NCI-H748 (cell line): ENCODE measurements at regions not wholly inside any gene's neighbourhood (a gene's known extent, or its start where the extent isn't known, plus 50 kb on each side); places are given as distances from the start of the nearest gene placed in this dataset.
A peak's percentile ranks its signal among the peaks of the same experiment; 100 is the strongest.

Experiments used
- DNase-seq: peaks from one replicate; lab custom pipeline; 2025; ENCODE audit not compliant: unreplicated experiment; lab: John Stamatoyannopoulos, UW

DNA sequence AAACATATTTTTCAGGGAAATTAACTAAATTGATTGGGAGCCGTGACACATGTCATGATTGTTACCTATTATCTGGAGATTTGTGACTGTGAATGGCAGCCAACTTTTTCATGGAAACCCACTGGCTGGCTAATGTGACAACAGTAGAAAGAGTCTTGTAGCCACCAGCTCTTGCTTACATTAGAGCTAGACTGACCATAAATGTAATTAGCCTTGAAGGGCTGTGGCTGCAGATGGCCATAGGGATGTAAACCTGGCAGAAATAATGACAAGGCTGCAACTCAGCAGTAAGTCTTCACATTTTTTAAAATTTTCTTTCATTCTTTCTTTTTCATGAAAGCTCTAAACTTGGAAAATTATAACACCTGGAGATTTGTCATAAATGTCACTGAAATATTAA is 168.2 kb upstream of the ROBO2 start:
- DNase-seq: peak; percentile 45

DNA sequence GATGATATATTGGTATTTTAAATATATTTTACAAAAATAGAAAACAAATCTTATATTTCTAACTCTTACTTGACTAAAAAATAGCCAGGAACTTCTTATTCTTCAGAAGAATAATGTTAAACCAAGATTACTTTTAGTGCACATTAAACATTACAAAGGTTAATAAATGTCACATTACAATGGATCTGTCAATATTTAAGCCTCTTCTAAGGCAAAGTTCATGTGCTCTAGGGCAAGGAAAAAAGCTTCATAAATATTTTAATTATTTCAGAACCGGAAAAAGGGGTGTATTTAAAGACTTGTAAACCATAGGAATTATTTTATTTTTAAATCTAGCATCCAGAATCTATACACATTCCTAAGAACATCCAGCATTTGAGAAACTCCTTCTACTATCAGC is 166.9 kb upstream of the ROBO2 start:
- no peak for DNase-seq

DNA sequence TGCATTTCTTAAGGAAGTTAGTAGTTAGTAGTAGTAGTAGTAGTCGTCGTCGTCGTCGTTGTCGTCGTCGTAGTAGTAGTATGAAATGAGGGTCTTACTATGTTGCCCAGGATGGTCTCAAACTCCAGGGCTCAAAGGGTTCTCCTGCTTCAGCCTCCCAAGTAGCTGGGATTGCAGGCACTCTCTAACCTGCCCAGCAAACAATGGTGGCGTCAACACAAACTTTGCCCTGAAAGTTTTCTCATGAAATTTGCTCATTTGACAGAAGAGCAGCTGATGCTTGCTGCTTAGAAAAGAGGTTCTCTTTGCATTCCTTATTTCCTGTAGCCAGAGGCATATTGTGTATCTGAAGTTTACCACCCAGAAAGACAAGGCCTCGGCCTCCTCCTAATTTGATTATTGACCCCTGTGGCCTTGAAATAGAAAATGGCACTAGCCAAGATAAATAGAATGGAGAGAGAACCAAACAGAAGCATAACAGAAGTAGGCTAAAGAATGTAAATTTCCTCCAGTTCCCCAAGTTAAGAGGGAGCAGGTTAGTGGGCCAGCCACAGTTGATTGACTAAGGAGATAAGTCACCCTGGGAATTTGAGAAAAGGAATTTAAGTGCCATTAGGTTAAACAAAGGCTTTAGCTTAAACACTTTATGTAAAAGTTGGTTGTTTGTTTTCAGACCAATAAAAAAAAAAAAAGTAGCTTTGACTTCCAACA is 166.2 kb upstream of the ROBO2 start:
- DNase-seq: no peak

DNA sequence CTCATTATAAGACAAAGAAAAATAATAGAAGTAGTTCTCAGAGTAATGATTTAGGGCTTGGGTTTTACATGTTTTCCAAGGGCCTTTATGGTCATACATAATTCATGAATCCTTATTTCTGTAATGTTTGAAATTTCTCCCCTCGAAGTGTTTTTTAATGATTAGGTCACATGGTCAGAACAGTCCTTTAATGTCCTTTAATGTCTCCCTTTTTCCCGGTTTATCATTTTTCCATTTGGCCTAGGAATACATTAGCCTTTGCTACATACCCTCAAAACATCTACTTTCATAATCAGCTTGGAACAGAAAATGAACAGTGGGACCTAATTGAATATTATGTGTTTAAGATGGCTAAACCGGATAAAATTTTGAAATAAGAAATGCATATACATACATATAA is 159.9 kb upstream of the ROBO2 start:
- no peak for DNase-seq

DNA sequence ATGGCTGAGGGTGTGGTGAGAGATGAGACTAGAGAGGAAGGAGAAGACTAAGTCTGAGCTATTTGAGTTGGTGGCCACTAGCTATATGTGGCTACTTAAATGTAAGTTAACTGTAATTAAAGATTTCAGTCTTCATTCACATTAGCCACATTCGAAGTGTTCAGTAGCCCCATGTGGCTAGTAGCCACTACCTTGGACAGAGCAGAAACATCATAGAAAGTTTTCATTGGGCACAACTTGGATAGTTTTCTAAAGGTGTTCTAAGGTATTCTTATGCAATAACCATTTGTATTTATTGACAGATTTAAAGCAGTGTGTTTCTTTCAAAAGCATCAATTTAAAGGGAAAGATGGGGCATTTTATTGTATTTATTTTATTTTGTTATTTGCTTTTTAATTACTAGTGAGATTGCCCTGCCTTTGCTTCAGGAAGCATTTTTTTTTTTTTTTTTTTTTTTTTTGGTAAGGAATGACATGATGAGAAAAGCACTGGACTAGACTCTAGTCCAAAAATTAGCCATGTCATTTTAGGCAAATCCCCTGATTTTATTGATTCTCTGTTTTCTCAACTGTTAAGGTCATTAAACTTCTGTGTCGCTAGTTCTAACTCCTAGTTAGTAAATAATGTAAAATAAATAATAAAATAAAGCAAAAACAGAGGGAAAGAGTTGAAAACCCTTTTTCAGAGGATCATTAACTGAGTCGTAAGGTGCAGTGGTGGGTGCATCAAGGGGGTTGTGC is 153.0 kb upstream of the ROBO2 start:
- DNase-seq: no peak

DNA sequence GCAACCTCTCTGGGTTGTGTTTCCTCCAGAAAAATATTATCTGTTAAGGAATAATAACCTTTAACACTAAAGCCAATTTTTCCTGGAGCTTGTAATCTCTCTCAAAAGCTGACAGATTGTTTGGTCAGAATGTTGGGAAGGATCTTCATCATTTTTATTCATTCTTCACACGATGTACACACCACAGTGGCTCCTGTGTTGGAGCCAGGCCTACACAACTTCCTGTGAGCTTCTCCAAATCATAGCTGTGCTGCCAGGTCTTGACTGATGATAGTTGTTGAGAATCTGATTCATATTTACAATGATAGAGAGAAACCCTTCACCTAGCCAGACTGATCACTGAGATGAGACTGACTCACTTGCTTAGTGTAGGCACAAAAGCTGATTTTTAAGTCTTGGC is 151.0 kb upstream of the ROBO2 start:
- no peak for DNase-seq

DNA sequence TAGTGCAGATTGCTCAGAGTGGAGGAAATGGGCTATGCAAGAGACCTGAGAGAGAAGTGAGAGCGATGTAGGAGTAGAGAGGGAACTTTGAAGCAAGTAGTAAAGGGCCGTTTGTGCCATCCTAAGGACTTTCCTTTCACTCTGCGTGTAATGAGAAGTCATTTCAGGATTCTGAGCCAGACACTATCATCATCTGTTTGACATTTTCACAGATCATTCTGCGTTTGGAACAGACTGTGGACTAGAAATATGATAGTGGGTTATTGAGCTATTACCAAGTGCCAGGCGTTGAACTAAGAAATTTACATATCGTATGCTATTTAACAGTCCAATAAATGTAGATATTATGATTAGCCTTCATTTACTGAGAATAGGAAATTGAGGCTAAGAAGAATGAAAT is 150.0 kb upstream of the ROBO2 start:
- no peak for DNase-seq

DNA sequence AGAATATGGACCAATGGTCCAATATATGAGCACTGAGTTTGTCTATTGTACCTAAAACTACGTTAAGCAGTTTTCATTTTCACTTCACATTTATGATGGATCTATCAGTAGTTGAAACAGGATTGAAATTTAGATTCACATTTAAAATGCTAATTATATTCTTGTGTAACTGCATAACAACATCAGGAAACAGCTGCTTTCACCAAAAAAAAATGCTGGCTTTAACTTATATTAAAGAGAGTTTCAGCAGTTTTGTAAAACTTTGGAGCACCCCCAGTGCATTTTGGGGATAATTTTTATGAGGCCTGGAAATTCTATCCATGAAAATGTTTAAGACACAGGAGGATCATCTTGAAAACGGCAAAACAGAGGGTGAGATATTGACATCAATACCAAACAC is 142.8 kb upstream of the ROBO2 start:
- no peak for DNase-seq

DNA sequence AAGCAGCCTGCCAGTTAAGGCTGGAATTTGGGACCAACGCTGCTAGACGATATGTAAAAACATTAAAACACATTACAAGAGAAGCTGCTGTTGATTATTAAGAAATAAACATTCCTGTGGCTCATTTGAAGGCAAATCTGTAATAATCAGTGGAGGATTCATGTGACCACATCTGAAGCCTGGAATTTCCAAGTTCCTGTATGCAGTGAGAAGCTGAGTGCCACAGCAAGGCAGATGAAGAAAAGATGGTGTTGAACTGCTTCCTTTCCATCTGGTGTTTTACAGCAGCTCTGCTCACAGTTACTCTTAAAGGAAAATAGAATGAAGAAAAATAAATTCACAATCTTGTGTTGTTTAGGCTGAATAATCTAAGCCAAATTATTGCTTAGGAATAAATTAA is 139.3 kb upstream of the ROBO2 start:
- no peak for DNase-seq

DNA sequence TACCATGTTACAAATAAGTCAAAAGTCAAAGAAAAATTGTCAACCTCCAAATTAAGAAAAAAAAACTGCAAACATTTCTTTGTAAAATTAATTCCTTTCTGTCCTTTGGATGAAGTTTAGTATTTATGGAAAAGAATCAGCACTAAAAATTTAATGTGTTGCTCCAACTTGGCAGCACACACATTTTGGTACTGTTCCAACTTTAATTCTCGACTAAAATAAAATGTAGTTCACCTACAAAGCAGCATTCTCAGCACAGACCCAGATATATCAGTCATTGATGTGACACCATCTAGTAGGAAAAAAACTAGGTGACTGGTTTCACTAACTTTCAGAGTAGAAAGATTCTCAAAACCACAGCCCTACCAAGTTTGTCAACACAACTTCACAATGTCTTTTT is 131.7 kb upstream of the ROBO2 start:
- no peak for DNase-seq

DNA sequence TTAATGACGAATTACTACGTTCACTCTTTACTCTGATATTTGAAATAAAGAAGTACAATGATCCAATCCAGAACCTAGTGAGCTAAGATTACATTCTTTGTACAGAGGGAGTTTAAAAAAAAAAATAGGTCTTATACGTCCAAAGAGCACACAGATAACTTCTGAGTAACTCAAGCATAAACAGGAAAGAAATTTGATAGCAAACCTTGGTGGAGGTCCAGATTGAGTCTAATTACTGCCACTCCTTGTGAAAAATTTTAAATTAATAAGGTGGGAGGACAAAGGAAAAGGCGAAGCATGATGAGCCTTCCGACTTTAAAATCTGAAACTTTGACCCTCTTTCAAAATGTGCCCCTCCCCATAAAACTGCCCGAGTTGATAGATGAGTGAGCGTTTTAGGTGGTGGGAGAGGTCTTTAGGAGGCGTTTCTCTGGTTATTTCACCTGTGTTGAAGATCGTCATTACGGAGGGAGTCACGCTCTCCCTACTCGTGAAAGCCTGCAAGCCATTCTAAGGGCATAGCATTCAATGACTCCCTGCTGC is 127.0 kb upstream of the ROBO2 start:
- peak; percentile 7 for DNase-seq

DNA sequence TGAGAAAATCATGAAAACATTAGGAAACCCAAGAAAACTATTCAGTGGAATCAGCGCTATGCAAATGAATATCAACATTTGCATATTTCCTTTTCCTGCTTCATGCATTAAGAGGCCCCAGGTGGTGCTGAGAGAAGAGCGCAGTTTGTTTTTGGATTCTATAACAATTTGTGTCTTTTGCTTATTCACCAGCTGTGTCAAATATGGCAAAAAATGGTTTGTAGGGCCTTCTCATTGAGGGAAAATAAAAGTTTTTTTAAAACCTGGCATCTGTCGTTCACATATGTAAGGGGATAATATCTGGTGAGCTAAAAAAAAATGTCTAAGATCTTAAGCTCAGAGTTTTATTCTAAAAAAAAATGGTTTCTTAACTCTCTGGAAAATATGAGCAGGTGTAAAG is 122.5 kb upstream of the ROBO2 start:
- no peak for DNase-seq

DNA sequence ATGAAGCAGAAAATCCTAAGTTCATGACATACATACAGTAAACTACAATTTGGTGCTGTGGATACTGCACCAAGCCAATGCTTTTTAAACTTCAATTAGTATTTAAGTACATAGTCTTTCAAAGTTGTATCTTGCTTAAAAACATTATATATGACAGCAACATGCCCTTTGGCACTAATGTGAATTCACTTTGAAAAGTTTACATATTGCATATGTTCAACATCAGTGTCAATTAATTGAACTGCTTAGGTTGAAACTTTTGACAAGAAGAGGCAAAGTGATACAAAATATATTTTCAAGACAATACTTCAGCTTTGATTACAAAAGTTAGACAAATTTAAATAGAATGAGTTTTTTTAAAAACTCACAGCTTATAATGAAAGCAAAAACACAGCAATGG is 119.4 kb upstream of the ROBO2 start:
- no peak for DNase-seq

DNA sequence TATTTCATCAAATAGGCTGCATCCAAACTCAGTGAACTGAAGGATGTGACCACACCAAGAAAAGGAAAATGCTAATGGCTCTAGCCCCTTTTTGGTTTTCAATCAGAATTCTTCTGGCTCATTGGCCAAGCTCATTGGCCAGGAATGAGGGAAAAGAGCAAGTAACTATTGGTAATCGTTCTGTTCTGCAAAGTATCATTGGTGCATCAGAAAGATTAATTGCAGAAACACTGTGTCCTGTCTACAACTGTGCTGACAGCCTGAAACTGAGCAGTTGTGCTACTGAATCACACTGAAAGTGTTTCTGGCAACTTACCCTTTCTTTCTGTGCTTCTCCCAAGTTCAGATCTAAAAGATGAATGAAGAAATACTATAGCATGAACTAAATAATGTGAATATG is 116.4 kb upstream of the ROBO2 start:
- DNase-seq: no peak

DNA sequence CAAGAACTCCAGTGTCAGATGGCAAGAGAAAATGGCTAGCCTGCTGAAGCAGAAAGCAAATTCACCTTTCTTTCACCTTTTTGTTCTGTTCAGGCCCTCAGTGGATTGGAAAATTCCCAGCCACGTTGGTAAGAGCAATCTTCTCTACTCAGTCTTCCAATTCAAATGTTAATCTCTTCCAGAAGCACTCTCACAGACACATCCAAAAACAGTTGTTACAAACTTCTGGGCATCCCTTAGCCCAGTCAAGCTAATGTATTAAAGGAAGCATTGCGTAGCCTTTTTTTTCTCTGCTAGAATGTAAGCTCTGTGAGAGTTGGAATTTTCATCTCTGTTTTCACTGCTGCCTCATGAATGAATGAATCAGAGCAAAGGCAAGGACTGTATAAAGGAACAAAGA is 109.2 kb upstream of the ROBO2 start:
- DNase-seq: no peak

DNA sequence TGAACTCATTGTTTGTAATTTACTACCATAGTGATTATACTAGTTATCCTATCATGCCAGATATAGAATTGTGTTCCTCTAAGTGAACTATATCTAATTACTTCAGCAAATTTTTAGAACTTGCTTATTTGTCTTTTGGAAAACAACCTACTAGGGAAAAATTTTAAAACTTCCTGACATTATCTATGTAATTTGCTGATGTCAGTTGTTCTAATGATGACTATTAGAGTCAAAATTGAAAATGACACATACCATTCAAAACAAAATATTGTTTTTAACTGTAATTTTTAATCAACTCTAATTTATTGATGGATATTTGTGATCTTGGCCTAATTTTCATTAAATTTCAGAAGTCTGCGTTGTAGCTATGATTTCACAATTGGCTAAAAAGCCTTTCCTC is 106.7 kb upstream of the ROBO2 start:
- no peak for DNase-seq

DNA sequence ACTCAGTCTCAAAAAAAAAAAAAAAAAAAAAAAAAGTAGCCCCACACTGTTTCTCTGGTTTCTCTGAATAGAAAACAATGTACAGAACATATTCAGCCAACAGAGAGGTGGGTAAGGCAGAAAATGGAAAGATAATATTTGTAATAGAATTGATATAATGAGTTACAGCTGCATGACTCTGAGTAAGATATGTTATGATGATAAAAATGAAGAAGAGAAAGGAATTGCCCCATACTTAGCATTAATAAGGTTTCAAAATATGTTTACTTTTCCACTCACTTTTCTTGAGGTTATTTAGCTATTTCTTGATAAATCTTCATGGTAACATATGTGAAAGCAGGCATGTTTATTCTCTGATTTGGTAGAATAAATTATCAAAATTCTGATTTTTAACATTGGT is 100.9 kb upstream of the ROBO2 start:
- no peak for DNase-seq

DNA sequence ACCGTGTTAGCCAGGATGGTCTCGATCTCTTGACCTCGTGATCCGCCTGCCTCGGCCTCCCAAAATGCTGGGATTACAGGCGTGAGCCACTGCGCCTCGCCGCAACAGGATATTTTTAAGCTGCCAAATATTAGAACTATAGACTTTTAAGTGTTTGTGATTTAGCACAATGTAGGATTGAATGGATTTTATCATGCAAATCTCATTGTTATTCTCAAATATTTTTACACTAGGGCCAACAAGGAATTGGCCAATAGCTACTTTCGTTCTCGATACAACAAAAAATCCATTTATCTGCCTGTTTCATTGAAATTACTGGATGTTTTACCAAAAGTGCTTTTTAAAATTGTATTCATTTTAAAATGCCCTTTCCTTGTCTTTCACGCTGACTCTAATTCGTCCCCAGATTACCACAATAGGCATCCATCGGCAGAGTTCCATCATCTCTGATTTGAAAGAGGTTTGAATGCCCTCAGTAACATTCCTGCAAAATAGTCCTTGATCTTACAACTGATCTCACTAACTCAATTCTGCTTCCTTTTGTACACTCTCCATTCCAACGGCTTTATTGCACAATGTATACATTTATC is 99.6 kb upstream of the ROBO2 start:
- DNase-seq: no peak

DNA sequence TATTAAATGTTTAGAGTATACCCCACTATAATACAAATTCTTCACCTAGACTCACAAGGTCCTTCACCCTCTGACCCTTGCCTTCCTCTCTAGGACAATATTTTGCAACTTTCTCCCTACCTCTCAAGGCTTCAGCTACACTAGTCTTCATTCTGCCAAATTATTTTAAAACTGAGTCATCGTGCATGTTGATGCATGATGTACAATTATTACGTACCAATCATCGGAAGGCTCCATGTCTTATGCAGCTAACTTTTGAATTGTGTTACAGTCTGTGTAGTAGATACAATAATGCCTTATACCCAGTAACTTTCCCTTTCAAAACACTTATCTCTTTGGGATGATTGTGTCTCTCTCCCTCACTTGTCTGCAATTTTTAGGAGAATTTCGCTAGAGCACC is 98.5 kb upstream of the ROBO2 start:
- DNase-seq: no peak

DNA sequence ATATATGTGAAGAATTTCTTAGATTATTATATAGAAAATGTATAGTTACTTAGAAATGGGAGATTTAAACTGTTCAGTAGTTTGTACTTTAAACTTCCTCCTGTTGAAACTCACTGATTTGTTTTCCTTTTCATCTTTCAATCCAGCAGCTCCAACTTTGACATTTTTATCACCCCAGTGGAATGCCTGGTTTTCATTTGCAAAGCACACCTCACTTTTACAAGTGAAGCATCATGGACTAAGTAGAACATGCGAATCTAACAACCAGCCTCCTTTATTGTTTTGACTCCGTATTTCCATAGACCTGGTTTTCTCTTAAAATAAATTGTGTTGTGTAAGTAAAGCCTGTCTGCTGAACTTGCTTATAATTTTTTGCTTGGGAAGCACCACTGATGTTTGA is 97.8 kb upstream of the ROBO2 start:
- DNase-seq: no peak

DNA sequence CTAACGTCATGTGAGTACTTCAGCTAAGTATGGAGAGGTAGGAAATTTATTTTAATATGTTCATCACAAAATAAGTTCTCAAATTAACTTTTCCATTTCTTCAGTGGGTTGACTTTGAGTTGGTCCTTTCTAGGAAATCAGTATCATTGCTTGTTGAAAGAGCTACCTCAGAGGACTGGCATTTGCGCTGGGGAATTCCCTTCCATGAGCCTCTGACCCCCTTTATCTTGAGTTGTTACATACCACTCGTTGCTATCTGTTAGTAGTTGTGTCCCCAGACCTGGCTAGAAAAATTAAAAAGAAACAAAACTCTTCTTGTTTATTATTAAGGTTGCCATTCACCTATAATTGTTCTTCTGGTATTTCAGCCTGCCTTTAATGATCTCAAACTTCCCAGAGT is 96.8 kb upstream of the ROBO2 start:
- DNase-seq: no peak

DNA sequence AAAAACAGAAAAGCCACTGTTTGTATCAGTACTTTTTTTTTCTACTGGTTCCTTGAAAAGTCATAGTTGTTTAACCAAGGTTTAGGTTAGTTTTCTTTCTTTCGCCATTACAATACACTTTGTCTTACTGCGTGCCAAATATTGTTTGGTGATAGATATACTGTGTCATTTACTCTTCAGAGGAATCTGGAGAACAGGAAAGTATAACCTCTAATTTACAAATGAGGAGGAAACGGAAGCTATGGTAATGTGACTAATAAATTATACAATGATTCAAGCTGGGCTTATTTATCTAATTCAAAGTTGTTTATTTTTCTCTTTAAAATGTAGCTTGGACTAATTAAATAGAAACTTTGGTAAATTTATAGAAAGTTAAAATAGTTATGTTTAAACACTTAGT is 96.2 kb upstream of the ROBO2 start:
- no peak for DNase-seq
